HCT116 (cell line): ENCODE measurements at regions not wholly inside any gene's neighbourhood (a gene's known extent, or its start where the extent isn't known, plus 50 kb on each side); places are given as distances from the start of the nearest gene placed in this dataset.

Experiments
- ATF3 ChIP-seq: IDR thresholded peaks from 2 replicates; pipeline ENCODE4 v1.6.1; 2012
- CBX3 ChIP-seq: IDR thresholded peaks from 2 replicates; pipeline ENCODE4 v1.6.1; 2012; ENCODE audit warnings: low read depth
- CEBPB ChIP-seq: IDR thresholded peaks from 2 replicates; pipeline ENCODE4 v1.6.1; 2012; ENCODE audit warnings: low read depth
- CTCF ChIP-seq, 3 experiments: fragments of 200-600 bp in 1 of 3; sonication (generic) in 1 of 3; IDR thresholded peaks in 2 of 3; conservative IDR thresholded peaks in 1 of 3; 2 replicates each; pipeline ENCODE4 v1.5.1; 2012 to 2017; ENCODE audit warnings: low read depth in 2 of 3, low read length in 2 of 3, antibody characterized with exemption in 1 of 3, borderline replicate concordance in 1 of 3, control low read depth in 1 of 3, mild to moderate bottlenecking in 1 of 3, mixed read lengths in 1 of 3, mixed run types in 1 of 3, moderate library complexity in 1 of 3; ENCODE audit not compliant: insufficient read depth in 1 of 3
- EZH2 ChIP-seq: fragments of 200-600 bp; sonication (generic); IDR thresholded peaks from 2 replicates; pipeline ENCODE4 v1.6.1; 2017; ENCODE audit warnings: antibody characterized with exemption, mixed run types
- FOSL1 ChIP-seq: IDR thresholded peaks from 2 replicates; pipeline ENCODE4 v1.6.1; 2012; ENCODE audit warnings: low read depth
- MAX ChIP-seq: IDR thresholded peaks from 2 replicates; pipeline ENCODE4 v1.6.1; 2012
- POLR2A ChIP-seq: IDR thresholded peaks from 2 replicates; pipeline ENCODE4 v1.7.0; 2011; ENCODE audit warnings: borderline replicate concordance; ENCODE audit not compliant: insufficient read depth, insufficient read length; ENCODE audit errors: extremely low read depth
- POLR2AphosphoS5 ChIP-seq: IDR thresholded peaks from 2 replicates; pipeline ENCODE4 v1.6.1; 2011; ENCODE audit warnings: mild to moderate bottlenecking, low read depth, low read length, moderate library complexity
- REST ChIP-seq: IDR thresholded peaks from 2 replicates; pipeline ENCODE4 v1.6.1; 2012; ENCODE audit warnings: low read depth
- SRF ChIP-seq: IDR thresholded peaks from 2 replicates; pipeline ENCODE4 v1.6.1; 2012; ENCODE audit warnings: low read depth
- YY1 ChIP-seq: IDR thresholded peaks from 2 replicates; pipeline ENCODE4 v1.6.1; 2011; ENCODE audit warnings: low read length, low read depth, moderate library complexity, mild to moderate bottlenecking; ENCODE audit not compliant: insufficient replicate concordance; ENCODE audit errors: extremely low read depth
- ZFX ChIP-seq: fragments of 450-650 bp; IDR thresholded peaks from 2 replicates; pipeline ENCODE4 v1.6.1; 2017

- TF ChIP-seq SRF, result no peak
- no peak for TF ChIP-seq CTCF (IDR thresholded peaks at IDR 0.05 in 2 of 3, conservative IDR thresholded peaks at IDR 0.05 in 1 of 3; ENCODE audit: borderline replicate concordance in 1 of 3, insufficient read depth in 1 of 3, low read depth in 2 of 3, low read length in 2 of 3)
- no peak for TF ChIP-seq CBX3
- no peak for TF ChIP-seq POLR2AphosphoS5
- no peak for TF ChIP-seq ZFX
- no peak for TF ChIP-seq POLR2A
- no peak for TF ChIP-seq EZH2
- TF ChIP-seq CEBPB, result no peak
- no peak for TF ChIP-seq REST
- no peak for TF ChIP-seq ATF3
- TF ChIP-seq FOSL1, result no peak
- TF ChIP-seq YY1, result no peak
- TF ChIP-seq MAX, result no peak
Observed at GRCh38 chr3:76482510-76482909, 557.4 kb upstream of the ROBO2 start.
